ENCODE measurements at regions not wholly inside any gene's neighbourhood (a gene's known extent, or its start where the extent isn't known, plus 50 kb on each side); places are given as distances from the start of the nearest gene placed in this dataset.

GRCh38 chrX:10062980-10063379, 93.8 kb upstream of the CLCN4 start:
- H3K4me1 Mint-ChIP-seq (ENCODE audit: low read depth, unreplicated experiment) = peaks cover 2% of the 10 kb centered on the region
- H3K27me3 Mint-ChIP-seq (ENCODE audit: low read depth, unreplicated experiment) = no peaks in the 10 kb centered on the region
- FAIRE-seq = no peak
- Histone ChIP-seq H3K9ac (ENCODE audit: low read length) (no peak overlapping the region), H3K4me1 (ENCODE audit: insufficient read depth, low read length) (no peaks in the 10 kb centered on the region), H3K4me3 (ENCODE audit: insufficient read depth, low read depth, low read length) (no peak overlapping the region), H3K4me2 (ENCODE audit: low read length) (no peak overlapping the region), H3K36me3 (ENCODE audit: insufficient read depth, low read length) (peaks cover 3% of the 10 kb centered on the region), H2AFZ (ENCODE audit: low read depth, low read length) (no peak overlapping the region), H3K79me2 (ENCODE audit: insufficient read depth, low read length) (peaks cover 8% of the 10 kb centered on the region), H4K20me1 (ENCODE audit: insufficient read depth, low read length) (peaks cover 19% of the 10 kb centered on the region), H3K27me3 (ENCODE audit: insufficient read depth, low read length) (no peaks in the 10 kb centered on the region), H3K27ac (ENCODE audit: low read depth, low read length) (no peak overlapping the region), H3K9me3 (ENCODE audit: insufficient read depth, low read depth, low read length) (no peaks in the 10 kb centered on the region)
- H3K4me3 Mint-ChIP-seq (ENCODE audit: unreplicated experiment) = no peak overlapping the region
- H3K36me3 Mint-ChIP-seq (ENCODE audit: low read depth, unreplicated experiment) = peaks cover 9% of the 10 kb centered on the region
- TF ChIP-seq EZH2 (IDR thresholded peaks at IDR 0.05; ENCODE audit: insufficient read depth, low read length) = no peak
- TF ChIP-seq, protein P1, sequence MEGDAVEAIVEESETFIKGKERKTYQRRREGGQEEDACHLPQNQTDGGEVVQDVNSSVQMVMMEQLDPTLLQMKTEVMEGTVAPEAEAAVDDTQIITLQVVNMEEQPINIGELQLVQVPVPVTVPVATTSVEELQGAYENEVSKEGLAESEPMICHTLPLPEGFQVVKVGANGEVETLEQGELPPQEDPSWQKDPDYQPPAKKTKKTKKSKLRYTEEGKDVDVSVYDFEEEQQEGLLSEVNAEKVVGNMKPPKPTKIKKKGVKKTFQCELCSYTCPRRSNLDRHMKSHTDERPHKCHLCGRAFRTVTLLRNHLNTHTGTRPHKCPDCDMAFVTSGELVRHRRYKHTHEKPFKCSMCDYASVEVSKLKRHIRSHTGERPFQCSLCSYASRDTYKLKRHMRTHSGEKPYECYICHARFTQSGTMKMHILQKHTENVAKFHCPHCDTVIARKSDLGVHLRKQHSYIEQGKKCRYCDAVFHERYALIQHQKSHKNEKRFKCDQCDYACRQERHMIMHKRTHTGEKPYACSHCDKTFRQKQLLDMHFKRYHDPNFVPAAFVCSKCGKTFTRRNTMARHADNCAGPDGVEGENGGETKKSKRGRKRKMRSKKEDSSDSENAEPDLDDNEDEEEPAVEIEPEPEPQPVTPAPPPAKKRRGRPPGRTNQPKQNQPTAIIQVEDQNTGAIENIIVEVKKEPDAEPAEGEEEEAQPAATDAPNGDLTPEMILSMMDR (IDR thresholded peaks at IDR 0.05; ENCODE audit: insufficient read depth, low read depth, low read length) = no peak
- DNase-seq (ENCODE audit: low read depth) = no peak
- H3K9me3 Mint-ChIP-seq (ENCODE audit: unreplicated experiment) = no peaks in the 10 kb centered on the region
- no peak overlapping the region for H3K27ac Mint-ChIP-seq (ENCODE audit: unreplicated experiment)

DNA sequence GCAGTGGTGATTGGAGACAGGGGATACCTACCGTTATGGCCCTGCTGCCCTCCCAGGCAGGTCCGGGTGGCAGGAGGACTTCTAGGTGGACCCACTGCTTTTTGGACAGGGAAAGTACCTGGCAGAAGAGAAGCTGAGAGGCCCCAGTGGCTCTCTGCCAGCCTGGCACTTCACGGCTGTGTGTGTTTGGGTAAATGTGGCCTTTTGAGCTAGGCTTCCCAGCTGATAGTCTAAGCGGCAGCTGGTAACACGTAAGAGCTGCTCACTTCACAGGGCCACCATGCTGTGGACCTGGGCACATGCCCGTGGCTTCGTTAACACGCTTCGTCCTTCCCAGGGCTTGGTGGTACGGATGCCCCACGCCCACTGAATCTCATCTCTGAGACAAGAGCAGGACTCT, 92.0 kb upstream of the CLCN4 start:
- Histone ChIP-seq H4K20me1 (ENCODE audit: insufficient read depth, low read length) (peaks cover 12% of the 10 kb centered on the region), H3K9ac (ENCODE audit: low read length) (no peak overlapping the region), H2AFZ (ENCODE audit: low read depth, low read length) (no peak overlapping the region), H3K27ac (ENCODE audit: low read depth, low read length) (no peak overlapping the region), H3K4me2 (ENCODE audit: low read length) (no peak overlapping the region), H3K36me3 (ENCODE audit: insufficient read depth, low read length) (peaks cover 3% of the 10 kb centered on the region), H3K79me2 (ENCODE audit: insufficient read depth, low read length) (peaks cover 5% of the 10 kb centered on the region), H3K27me3 (ENCODE audit: insufficient read depth, low read length) (no peaks in the 10 kb centered on the region), H3K4me3 (ENCODE audit: insufficient read depth, low read depth, low read length) (no peak overlapping the region), H3K9me3 (ENCODE audit: insufficient read depth, low read depth, low read length) (no peaks in the 10 kb centered on the region), H3K4me1 (ENCODE audit: insufficient read depth, low read length) (no peaks in the 10 kb centered on the region)
- H3K4me3 Mint-ChIP-seq (ENCODE audit: unreplicated experiment) = no peak overlapping the region
- peaks cover 9% of the 10 kb centered on the region for H3K36me3 Mint-ChIP-seq (ENCODE audit: low read depth, unreplicated experiment)
- H3K27ac Mint-ChIP-seq (ENCODE audit: unreplicated experiment) = no peak overlapping the region
- DNase-seq (ENCODE audit: low read depth) (no peak), FAIRE-seq (no peak)
- TF ChIP-seq EZH2 (IDR thresholded peaks at IDR 0.05; ENCODE audit: insufficient read depth, low read length) = no peak
- TF ChIP-seq, protein P1 (IDR thresholded peaks at IDR 0.05; ENCODE audit: insufficient read depth, low read depth, low read length) = no peak
- peaks cover 2% of the 10 kb centered on the region for H3K4me1 Mint-ChIP-seq (ENCODE audit: low read depth, unreplicated experiment)
- H3K9me3 Mint-ChIP-seq (ENCODE audit: unreplicated experiment) = no peaks in the 10 kb centered on the region
- H3K27me3 Mint-ChIP-seq (ENCODE audit: low read depth, unreplicated experiment) = no peaks in the 10 kb centered on the region

DNA sequence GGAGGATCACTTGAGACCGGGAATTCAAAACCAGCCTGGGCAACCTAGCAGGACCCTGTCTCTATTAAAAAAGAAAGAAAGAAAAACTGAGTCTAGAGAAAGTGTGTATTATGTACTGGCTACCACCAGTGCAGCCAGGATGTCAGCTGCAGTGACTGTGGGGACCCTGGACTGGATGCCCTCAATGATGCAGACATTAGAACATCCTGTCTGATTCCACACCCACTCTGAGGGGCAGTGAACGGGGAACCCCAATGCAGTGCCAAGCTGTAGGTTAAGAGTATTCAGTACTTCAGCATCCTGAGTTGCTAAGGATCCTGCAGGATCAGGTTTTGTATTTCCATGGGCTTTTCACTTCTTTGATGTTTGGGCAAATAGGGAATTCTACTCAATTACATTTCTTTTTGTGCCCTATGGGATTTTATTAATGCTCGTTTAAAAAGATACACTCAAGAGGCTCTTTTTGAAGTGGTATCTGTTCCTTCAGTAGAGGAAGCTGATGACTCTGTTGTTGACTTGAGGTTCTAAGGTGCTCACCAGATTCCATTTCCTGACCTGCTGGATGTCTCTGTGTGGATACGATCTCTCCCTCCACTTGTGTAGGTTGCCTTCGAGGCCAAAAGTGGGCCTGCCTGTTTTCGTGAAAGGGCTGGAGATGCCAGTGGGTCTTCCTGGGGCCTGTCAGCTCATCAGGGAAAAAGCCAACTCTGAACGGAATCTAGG, 85.9 kb upstream of the CLCN4 start:
- Histone ChIP-seq H3K9me3 (ENCODE audit: insufficient read depth, low read depth, low read length) (no peaks in the 10 kb centered on the region), H3K4me3 (ENCODE audit: insufficient read depth, low read depth, low read length) (no peak overlapping the region), H3K27ac (ENCODE audit: low read depth, low read length) (no peak overlapping the region), H3K27me3 (ENCODE audit: insufficient read depth, low read length) (no peaks in the 10 kb centered on the region), H2AFZ (ENCODE audit: low read depth, low read length) (no peak overlapping the region), H3K4me1 (ENCODE audit: insufficient read depth, low read length) (no peaks in the 10 kb centered on the region), H3K79me2 (ENCODE audit: insufficient read depth, low read length) (no peaks in the 10 kb centered on the region), H4K20me1 (ENCODE audit: insufficient read depth, low read length) (no peaks in the 10 kb centered on the region), H3K4me2 (ENCODE audit: low read length) (no peak overlapping the region), H3K9ac (ENCODE audit: low read length) (no peak overlapping the region), H3K36me3 (ENCODE audit: insufficient read depth, low read length) (peaks cover 3% of the 10 kb centered on the region)
- Mint-ChIP-seq H3K4me3 (ENCODE audit: unreplicated experiment) (no peak overlapping the region), H3K27me3 (ENCODE audit: low read depth, unreplicated experiment) (no peaks in the 10 kb centered on the region), H3K27ac (ENCODE audit: unreplicated experiment) (no peak overlapping the region), H3K9me3 (ENCODE audit: unreplicated experiment) (no peaks in the 10 kb centered on the region), H3K4me1 (ENCODE audit: low read depth, unreplicated experiment) (no peaks in the 10 kb centered on the region), H3K36me3 (ENCODE audit: low read depth, unreplicated experiment) (peaks cover 11% of the 10 kb centered on the region)
- no peak for FAIRE-seq
- TF ChIP-seq EZH2 (IDR thresholded peaks at IDR 0.05; ENCODE audit: insufficient read depth, low read length) = no peak
- TF ChIP-seq, protein P1 (IDR thresholded peaks at IDR 0.05; ENCODE audit: insufficient read depth, low read depth, low read length) = no peak
- DNase-seq (ENCODE audit: low read depth) = no peak
